OCI-LY7 (cell line): ENCODE measurements at regions not wholly inside any gene's neighbourhood (a gene's known extent, or its start where the extent isn't known, plus 50 kb on each side); places are given as distances from the start of the nearest gene placed in this dataset.

ENCODE experiments used
- BruUV-seq: library from RNA; stranded (reverse); fragments of 400-500 nt; replicated peaks from 2 replicates; lab custom pipeline; 2021; lab: Mats Ljungman, UMichigan
- CTCF ChIA-PET: fragments of 300-600 bp; sonication (Branson Sonifier 250); formaldehyde crosslinking; loops from one replicate; lab custom pipeline; 2022; ENCODE audit warnings: antibody characterized with exemption; ENCODE audit not compliant: unreplicated experiment; lab: Charles Lee
- POLR2A ChIA-PET: fragments of 300-600 bp; sonication (Branson Sonifier 250); formaldehyde crosslinking; loops from one replicate; lab custom pipeline; 2022; ENCODE audit warnings: antibody characterized with exemption; lab: Charles Lee
- DNase-seq: peaks from one replicate; pipeline ENCODE4 v3.0.0-alpha.2; 2015; ENCODE audit warnings: low spot score
- H2AFZ ChIP-seq: fragments of 200-600 bp; sonication (generic), shearing (Covaris generic); 2 replicates; pipeline ENCODE4 v1.6.1; 2014; ENCODE audit warnings: mild to moderate bottlenecking, antibody characterized with exemption, low read length, moderate library complexity
- H3K27ac ChIP-seq: fragments of 200-600 bp; sonication (generic); 2 replicates; pipeline ENCODE4 v1.5.1; 2014; ENCODE audit warnings: mixed run types, low read depth, mild to moderate bottlenecking, moderate library complexity, low read length, inconsistent platforms; ENCODE audit not compliant: poor library complexity, severe bottlenecking
- H3K36me3 ChIP-seq: fragments of 200-600 bp; sonication (generic); 2 replicates; pipeline ENCODE4 v1.6.1; 2014; ENCODE audit warnings: mild to moderate bottlenecking, antibody characterized with exemption, low read length, moderate library complexity, mixed read lengths; ENCODE audit not compliant: insufficient read depth
- H3K4me1 ChIP-seq: fragments of 200-600 bp; sonication (generic); 2 replicates; pipeline ENCODE4 v1.5.1; 2014; ENCODE audit warnings: mild to moderate bottlenecking, low read length; ENCODE audit not compliant: insufficient read depth, poor library complexity, severe bottlenecking
- H3K4me2 ChIP-seq: fragments of 200-600 bp; sonication (generic); 2 replicates; pipeline ENCODE4 v1.6.1; 2014; ENCODE audit warnings: mild to moderate bottlenecking, low read length
- H3K4me3 ChIP-seq: fragments of 200-600 bp; sonication (generic); 2 replicates; pipeline ENCODE4 v1.5.1; 2014; ENCODE audit warnings: mild to moderate bottlenecking, low read depth, low read length; ENCODE audit not compliant: poor library complexity, severe bottlenecking
- H3K79me2 ChIP-seq: fragments of 200-600 bp; sonication (generic); 2 replicates; pipeline ENCODE4 v1.6.1; 2016; ENCODE audit warnings: low read depth, mild to moderate bottlenecking, low read length, moderate library complexity, mixed read lengths; ENCODE audit not compliant: insufficient read depth
- H3K9me2 ChIP-seq: fragments of 200-600 bp; sonication (generic); 2 replicates; pipeline ENCODE4 v1.6.1; 2016; ENCODE audit warnings: mild to moderate bottlenecking, low read length, mixed read lengths; ENCODE audit not compliant: insufficient read depth
- H3K9me3 ChIP-seq: fragments of 200-600 bp; sonication (generic); 2 replicates; pipeline ENCODE4 v1.6.1; 2014; ENCODE audit warnings: mild to moderate bottlenecking, mixed run types, low read length, mixed read lengths
- H4K20me1 ChIP-seq: fragments of 200-600 bp; sonication (generic); 2 replicates; pipeline ENCODE4 v1.6.1; 2014; ENCODE audit warnings: mild to moderate bottlenecking, antibody characterized with exemption, low read length, moderate library complexity, mixed read lengths; ENCODE audit not compliant: insufficient read depth
- CTCF ChIP-seq: fragments of 200-600 bp; sonication (generic); conservative IDR thresholded peaks from 2 replicates; pipeline ENCODE4 v1.5.1; 2014; ENCODE audit warnings: mild to moderate bottlenecking, antibody characterized with exemption, low read length, moderate library complexity, mixed read lengths
- EZH2phosphoT487 ChIP-seq: fragments of 200-600 bp; sonication (generic); IDR thresholded peaks from 2 replicates; pipeline ENCODE4 v1.6.1; 2018; ENCODE audit warnings: low read depth, borderline replicate concordance, mild to moderate bottlenecking, mixed run types, antibody characterized with exemption, low read length, moderate library complexity, mixed read lengths
- intact Hi-C: fragments of 100-400 bp; cut with micrococcal nuclease; formaldehyde crosslinking; loops from one replicate; pipeline ENCODE4 v1.10.0; 2022; ENCODE audit not compliant: unreplicated experiment

- Histone ChIP-seq H3K4me3 (no peak overlapping the region), H3K36me3 (no peaks in the 10 kb centered on the region), H3K79me2 (no peaks in the 10 kb centered on the region), H3K27ac (no peak overlapping the region), H3K9me3 (no peaks in the 10 kb centered on the region), H3K4me2 (no peak overlapping the region), H3K9me2 (no peaks in the 10 kb centered on the region), H2AFZ (no peak overlapping the region), H3K4me1 (no peaks in the 10 kb centered on the region), H4K20me1 (no peaks in the 10 kb centered on the region)
- CTCF ChIA-PET, result no interaction called here
- no peak for DNase-seq
- POLR2A ChIA-PET, result no interaction called here
- intact Hi-C loops, result no loop called here
- BruUV-seq, result no TSS peak
- no peak for TF ChIP-seq CTCF
- no peak for TF ChIP-seq EZH2phosphoT487
Observed at GRCh38 chr21:16133248-16133647, 403.5 kb downstream of the USP25 start.

DNA sequence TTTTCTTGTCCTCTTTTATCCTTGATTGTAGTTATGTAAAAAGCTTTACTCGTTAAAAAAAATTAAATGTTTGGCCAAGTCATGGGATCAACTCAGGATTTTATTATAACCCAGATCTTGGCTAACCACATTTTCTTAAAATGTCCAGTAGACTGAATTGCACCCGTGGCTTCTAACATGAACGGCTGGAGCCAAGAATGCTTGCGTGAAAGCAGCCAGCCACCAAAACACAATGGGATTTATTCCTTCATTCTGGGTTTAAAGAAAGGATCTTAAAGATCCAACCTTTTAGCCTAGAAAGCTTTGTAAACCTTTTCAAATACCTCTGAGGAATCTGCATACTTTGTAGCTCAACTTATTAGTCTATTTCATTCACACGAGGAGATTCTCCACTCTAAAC, 404.4 kb downstream of the USP25 start:
- Histone ChIP-seq H3K4me1 (no peaks in the 10 kb centered on the region), H4K20me1 (no peaks in the 10 kb centered on the region), H3K9me2 (no peaks in the 10 kb centered on the region), H3K79me2 (no peaks in the 10 kb centered on the region), H3K4me2 (no peak overlapping the region), H3K4me3 (no peak overlapping the region), H3K36me3 (no peaks in the 10 kb centered on the region), H2AFZ (no peak overlapping the region), H3K27ac (no peak overlapping the region), H3K9me3 (no peaks in the 10 kb centered on the region)
- no peak for DNase-seq
- POLR2A ChIA-PET, result interaction anchor here (0.7 to 1.1 kb wide), 3 partner anchors 9 to 680 kb away, joined by 3 to 5 read pairs (median 4); no protein-coding TSS in a partner anchor
- TF ChIP-seq EZH2phosphoT487 (no peak), CTCF (no peak)
- BruUV-seq, result no TSS peak
- intact Hi-C loops, result no loop called here
- CTCF ChIA-PET, result no interaction called here

DNA sequence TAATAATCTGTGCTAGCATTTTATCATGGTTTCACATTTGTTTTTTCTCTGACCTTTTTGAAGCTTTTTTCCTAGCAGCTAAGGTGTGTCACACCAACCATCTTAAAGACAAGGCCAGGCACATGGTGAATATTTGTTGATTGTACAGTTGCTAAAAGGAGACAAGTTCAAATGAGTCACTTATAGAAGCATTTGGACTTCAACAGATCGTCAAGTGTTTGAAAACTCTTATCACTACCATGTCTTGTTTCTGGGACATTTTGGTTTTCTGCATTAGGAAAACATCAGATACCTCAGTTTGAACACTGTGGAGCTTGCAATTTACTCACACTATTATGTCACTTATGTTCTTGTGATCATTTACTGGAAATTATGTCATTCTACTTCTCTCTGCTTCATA, 407.3 kb downstream of the USP25 start:
- Histone ChIP-seq H3K4me2 (no peak overlapping the region), H3K4me3 (no peak overlapping the region), H3K9me2 (no peaks in the 10 kb centered on the region), H3K79me2 (no peaks in the 10 kb centered on the region), H3K36me3 (no peaks in the 10 kb centered on the region), H3K4me1 (no peaks in the 10 kb centered on the region), H2AFZ (no peak overlapping the region), H3K9me3 (no peaks in the 10 kb centered on the region), H3K27ac (no peak overlapping the region), H4K20me1 (no peaks in the 10 kb centered on the region)
- intact Hi-C loops, result no loop called here
- DNase-seq, result no peak
- no TSS peak for BruUV-seq
- TF ChIP-seq CTCF, result no peak
- no peak for TF ChIP-seq EZH2phosphoT487
- POLR2A ChIA-PET, result interaction anchor here (0.6 to 1.0 kb wide), 2 partner anchors 55 to 253 kb away, joined by 3 read pairs; no protein-coding TSS in a partner anchor
- CTCF ChIA-PET, result no interaction called here
